ENCODE measurements at regions not wholly inside any gene's neighbourhood (a gene's known extent, or its start where the extent isn't known, plus 50 kb on each side); places are given as distances from the start of the nearest gene placed in this dataset.

GRCh38 chr3:84194029-84194428 is 764.8 kb upstream of the CADM2 start:
- ATAC-seq = peak; percentile 100

DNA sequence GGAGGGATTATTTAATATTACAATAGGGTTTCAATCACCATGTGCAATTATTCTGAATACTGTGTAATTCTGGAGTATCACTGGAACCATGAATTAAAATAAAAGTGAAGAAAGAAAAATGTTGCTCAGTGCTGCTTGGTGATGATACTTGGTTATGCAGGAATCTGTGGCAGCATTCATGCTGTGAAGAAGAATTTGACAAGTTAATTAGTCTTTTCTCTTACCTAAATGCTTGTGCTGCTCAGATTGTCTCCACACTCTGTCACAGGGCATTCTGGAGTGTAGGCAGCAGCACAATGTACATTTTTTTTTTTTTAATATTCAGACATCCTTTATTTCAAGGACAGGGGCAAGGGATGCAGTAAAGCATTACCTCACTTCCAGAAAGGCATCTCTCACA is 749.3 kb upstream of the CADM2 start:
- no peak for ATAC-seq
- intact Hi-C loops (cut with micrococcal nuclease) = no loop called here
- Histone ChIP-seq H3K4me3 (ENCODE audit: low read length) (no peak overlapping the region), H3K9ac (ENCODE audit: low read length) (no peak overlapping the region), H3K4me2 (ENCODE audit: low read length) (no peak overlapping the region), H3K79me2 (ENCODE audit: low read length) (no peaks in the 10 kb centered on the region), H3K9me3 (ENCODE audit: low read length) (no peaks in the 10 kb centered on the region), H3K27me3 (ENCODE audit: low read length) (no peaks in the 10 kb centered on the region), H3K4me1 (ENCODE audit: insufficient read depth, low read length) (no peaks in the 10 kb centered on the region), H2AFZ (ENCODE audit: low read length) (no peak overlapping the region), H3K27ac (ENCODE audit: low read length) (no peak overlapping the region), H3F3A (ENCODE audit: low read length, unreplicated experiment) (no peaks in the 10 kb centered on the region), H4K20me1 (ENCODE audit: low read length) (no peaks in the 10 kb centered on the region), H3K36me3 (ENCODE audit: low read depth, low read length) (no peaks in the 10 kb centered on the region), H3K9me2 (replicated peaks; ENCODE audit: low read length) (no peaks in the 10 kb centered on the region)
- no TSS peak for BruUV-seq (replicated peaks)
- TF ChIP-seq, protein P1, sequence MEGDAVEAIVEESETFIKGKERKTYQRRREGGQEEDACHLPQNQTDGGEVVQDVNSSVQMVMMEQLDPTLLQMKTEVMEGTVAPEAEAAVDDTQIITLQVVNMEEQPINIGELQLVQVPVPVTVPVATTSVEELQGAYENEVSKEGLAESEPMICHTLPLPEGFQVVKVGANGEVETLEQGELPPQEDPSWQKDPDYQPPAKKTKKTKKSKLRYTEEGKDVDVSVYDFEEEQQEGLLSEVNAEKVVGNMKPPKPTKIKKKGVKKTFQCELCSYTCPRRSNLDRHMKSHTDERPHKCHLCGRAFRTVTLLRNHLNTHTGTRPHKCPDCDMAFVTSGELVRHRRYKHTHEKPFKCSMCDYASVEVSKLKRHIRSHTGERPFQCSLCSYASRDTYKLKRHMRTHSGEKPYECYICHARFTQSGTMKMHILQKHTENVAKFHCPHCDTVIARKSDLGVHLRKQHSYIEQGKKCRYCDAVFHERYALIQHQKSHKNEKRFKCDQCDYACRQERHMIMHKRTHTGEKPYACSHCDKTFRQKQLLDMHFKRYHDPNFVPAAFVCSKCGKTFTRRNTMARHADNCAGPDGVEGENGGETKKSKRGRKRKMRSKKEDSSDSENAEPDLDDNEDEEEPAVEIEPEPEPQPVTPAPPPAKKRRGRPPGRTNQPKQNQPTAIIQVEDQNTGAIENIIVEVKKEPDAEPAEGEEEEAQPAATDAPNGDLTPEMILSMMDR (conservative IDR thresholded peaks at IDR 0.05; ENCODE audit: low read depth, low read length) = no peak
- TF ChIP-seq EZH2 (IDR thresholded peaks at IDR 0.05; ENCODE audit: low read length, unreplicated experiment) = no peak
- TF ChIP-seq EZH2phosphoT487 (IDR thresholded peaks at IDR 0.05; ENCODE audit: borderline replicate concordance, low read length) = no peak
- ChIA-PET POLR2A (ENCODE audit: unreplicated experiment) (no interaction called here), CTCF (no interaction called here)
- DNase-seq = no peak

More at GRCh38 chr3:84194029-84194428, 764.8 kb upstream of the CADM2 start:
- Histone ChIP-seq H3K27ac (ENCODE audit: low read length) (peak overlapping the region; percentile 33), H3K4me2 (ENCODE audit: low read length) (peak overlapping the region; percentile 16; the same call in 1 of the 2 replicates), H3K27me3 (ENCODE audit: low read length) (no peaks in the 10 kb centered on the region), H3K36me3 (ENCODE audit: low read depth, low read length) (no peaks in the 10 kb centered on the region), H3K9me2 (replicated peaks; ENCODE audit: low read length) (no peaks in the 10 kb centered on the region), H3K4me3 (ENCODE audit: low read length) (no peak overlapping the region), H3F3A (ENCODE audit: low read length, unreplicated experiment) (no peaks in the 10 kb centered on the region), H2AFZ (ENCODE audit: low read length) (peak overlapping the region; percentile 52), H3K4me1 (ENCODE audit: insufficient read depth, low read length) (peaks cover 11% of the 10 kb centered on the region), H3K9me3 (ENCODE audit: low read length) (peaks cover 7% of the 10 kb centered on the region; the same call in 1 of the 2 replicates), H3K79me2 (ENCODE audit: low read length) (no peaks in the 10 kb centered on the region), H3K9ac (ENCODE audit: low read length) (no peak overlapping the region), H4K20me1 (ENCODE audit: low read length) (no peaks in the 10 kb centered on the region)
- ChIA-PET POLR2A (ENCODE audit: unreplicated experiment) (no interaction called here), CTCF (no interaction called here)
- TF ChIP-seq EZH2phosphoT487 (IDR thresholded peaks at IDR 0.05; ENCODE audit: borderline replicate concordance, low read length) (no peak), EZH2 (IDR thresholded peaks at IDR 0.05; ENCODE audit: low read length, unreplicated experiment) (no peak)
- TF ChIP-seq, protein P1 (conservative IDR thresholded peaks at IDR 0.05; ENCODE audit: low read depth, low read length) = no peak
- BruUV-seq (replicated peaks) = no TSS peak
- intact Hi-C loops (cut with micrococcal nuclease) = no loop called here
- DNase-seq = peak; percentile 80

- Histone ChIP-seq H3K9me3 (ENCODE audit: low read length) (peaks cover 28% of the 10 kb centered on the region), H2AFZ (ENCODE audit: low read length) (no peak overlapping the region), H3K27ac (ENCODE audit: low read length) (no peak overlapping the region), H3K27me3 (ENCODE audit: low read length) (no peaks in the 10 kb centered on the region), H3K36me3 (ENCODE audit: low read depth, low read length) (peaks cover 11% of the 10 kb centered on the region; the same call in 1 of the 2 replicates), H3K4me2 (ENCODE audit: low read length) (no peak overlapping the region), H3K4me1 (ENCODE audit: insufficient read depth, low read length) (no peaks in the 10 kb centered on the region), H3K79me2 (ENCODE audit: low read length) (no peaks in the 10 kb centered on the region), H3F3A (ENCODE audit: low read length, unreplicated experiment) (no peaks in the 10 kb centered on the region), H3K4me3 (ENCODE audit: low read length) (no peak overlapping the region), H3K9me2 (replicated peaks; ENCODE audit: low read length) (no peaks in the 10 kb centered on the region), H4K20me1 (ENCODE audit: low read length) (no peaks in the 10 kb centered on the region), H3K9ac (ENCODE audit: low read length) (no peak overlapping the region)
- TF ChIP-seq EZH2 (IDR thresholded peaks at IDR 0.05; ENCODE audit: low read length, unreplicated experiment) = no peak
- no peak for TF ChIP-seq EZH2phosphoT487 (IDR thresholded peaks at IDR 0.05; ENCODE audit: borderline replicate concordance, low read length)
- TF ChIP-seq, protein P1 (conservative IDR thresholded peaks at IDR 0.05; ENCODE audit: low read depth, low read length) = no peak
- DNase-seq (peak; percentile 7), ATAC-seq (no peak)
- intact Hi-C loops (cut with micrococcal nuclease) = no loop called here
- BruUV-seq (replicated peaks) = no TSS peak
- ChIA-PET POLR2A (ENCODE audit: unreplicated experiment) (no interaction called here), CTCF (no interaction called here)
These were observed 735.3 kb upstream of the CADM2 start for GRCh38 chr3:84223512-84223911.
